ENCODE measurements at regions not wholly inside any gene's neighbourhood (a gene's known extent, or its start where the extent isn't known, plus 50 kb on each side); places are given as distances from the start of the nearest gene placed in this dataset.

- Mint-ChIP-seq H3K27ac (no peak overlapping the region), H3K27me3 (no peaks in the 10 kb centered on the region), H3K36me3 (no peaks in the 10 kb centered on the region), H3K9me3 (ENCODE audit: low read depth) (peaks cover 8% of the 10 kb centered on the region), H3K4me1 (no peaks in the 10 kb centered on the region), H3K4me3 (no peak overlapping the region)
- ATAC-seq (no peak), DNase-seq (no peak)
- CTCF ChIA-PET: no interaction called here
Observed at GRCh38 chr14:43249116-43249515, 1258.0 kb downstream of the FSCB start.

GRCh38 chr14:43247877-43248276, 1259.2 kb downstream of the FSCB start:
- Mint-ChIP-seq H3K4me3 (no peak overlapping the region), H3K27me3 (no peaks in the 10 kb centered on the region), H3K9me3 (ENCODE audit: low read depth) (peaks cover 10% of the 10 kb centered on the region), H3K4me1 (no peaks in the 10 kb centered on the region), H3K27ac (no peak overlapping the region), H3K36me3 (no peaks in the 10 kb centered on the region)
- DNase-seq (no peak), ATAC-seq (no peak)
- CTCF ChIA-PET: no interaction called here

- no peaks in the 10 kb centered on the region for H3K36me3 Mint-ChIP-seq
- no peaks in the 10 kb centered on the region for H3K27me3 Mint-ChIP-seq
- no peak overlapping the region for H3K27ac Mint-ChIP-seq
- CTCF ChIA-PET: no interaction called here
- ATAC-seq (no peak), DNase-seq (no peak)
- H3K4me3 Mint-ChIP-seq: no peak overlapping the region
- peaks cover 12% of the 10 kb centered on the region for H3K9me3 Mint-ChIP-seq (ENCODE audit: low read depth)
- no peaks in the 10 kb centered on the region for H3K4me1 Mint-ChIP-seq
Observed at GRCh38 chr14:43244142-43244625, 1262.9 kb downstream of the FSCB start.

GRCh38 chr14:43243168-43243567, 1263.9 kb downstream of the FSCB start:
- Mint-ChIP-seq H3K4me3 (no peak overlapping the region), H3K27ac (no peak overlapping the region), H3K4me1 (no peaks in the 10 kb centered on the region), H3K9me3 (ENCODE audit: low read depth) (peaks cover 12% of the 10 kb centered on the region), H3K36me3 (no peaks in the 10 kb centered on the region), H3K27me3 (no peaks in the 10 kb centered on the region)
- DNase-seq (no peak), ATAC-seq (no peak)
- CTCF ChIA-PET: no interaction called here

GRCh38 chr14:43232261-43232660, 1274.8 kb downstream of the FSCB start:
- Mint-ChIP-seq H3K27ac (no peak overlapping the region), H3K4me3 (no peak overlapping the region), H3K9me3 (ENCODE audit: low read depth) (peaks cover 10% of the 10 kb centered on the region), H3K27me3 (no peaks in the 10 kb centered on the region), H3K36me3 (no peaks in the 10 kb centered on the region), H3K4me1 (no peaks in the 10 kb centered on the region)
- CTCF ChIA-PET: no interaction called here
- ATAC-seq (no peak), DNase-seq (no peak)

GRCh38 chr14:43215524-43215923, 1291.6 kb downstream of the FSCB start:
- Mint-ChIP-seq H3K4me1 (no peaks in the 10 kb centered on the region), H3K4me3 (no peak overlapping the region), H3K27ac (no peak overlapping the region), H3K36me3 (no peaks in the 10 kb centered on the region), H3K9me3 (ENCODE audit: low read depth) (peaks cover 9% of the 10 kb centered on the region), H3K27me3 (no peaks in the 10 kb centered on the region)
- DNase-seq (no peak), ATAC-seq (no peak)
- CTCF ChIA-PET: no interaction called here

- no peak for ATAC-seq
Observed at GRCh38 chr14:43207189-43207588, 1299.9 kb downstream of the FSCB start.

GRCh38 chr14:43204816-43205215, 1302.3 kb downstream of the FSCB start:
- H3K4me3 Mint-ChIP-seq: no peak overlapping the region
- CTCF ChIA-PET: no interaction called here
- H3K9me3 Mint-ChIP-seq (ENCODE audit: low read depth): peaks cover 2% of the 10 kb centered on the region
- no peak overlapping the region for H3K27ac Mint-ChIP-seq
- no peaks in the 10 kb centered on the region for H3K4me1 Mint-ChIP-seq
- H3K27me3 Mint-ChIP-seq: no peaks in the 10 kb centered on the region
- no peak for DNase-seq
- ATAC-seq: no peak
- no peaks in the 10 kb centered on the region for H3K36me3 Mint-ChIP-seq

More at GRCh38 chr14:43207189-43207588, 1299.9 kb downstream of the FSCB start:
- CTCF ChIA-PET: no interaction called here
- no peaks in the 10 kb centered on the region for H3K36me3 Mint-ChIP-seq
- no peak overlapping the region for H3K4me3 Mint-ChIP-seq
- peaks cover 2% of the 10 kb centered on the region for H3K9me3 Mint-ChIP-seq (ENCODE audit: low read depth)
- DNase-seq: no peak
- no peak overlapping the region for H3K27ac Mint-ChIP-seq
- no peaks in the 10 kb centered on the region for H3K4me1 Mint-ChIP-seq
- H3K27me3 Mint-ChIP-seq: no peaks in the 10 kb centered on the region

GRCh38 chr14:43200519-43200918, 1306.6 kb downstream of the FSCB start:
- Mint-ChIP-seq H3K36me3 (no peaks in the 10 kb centered on the region), H3K27me3 (no peaks in the 10 kb centered on the region), H3K9me3 (ENCODE audit: low read depth) (peaks cover 2% of the 10 kb centered on the region), H3K4me3 (no peak overlapping the region), H3K4me1 (no peaks in the 10 kb centered on the region), H3K27ac (no peak overlapping the region)
- DNase-seq (no peak), ATAC-seq (no peak)
- CTCF ChIA-PET: no interaction called here

GRCh38 chr14:43198465-43198864, 1308.6 kb downstream of the FSCB start:
- DNase-seq (no peak), ATAC-seq (no peak)
- Mint-ChIP-seq H3K27me3 (no peaks in the 10 kb centered on the region), H3K4me1 (no peaks in the 10 kb centered on the region), H3K4me3 (no peak overlapping the region), H3K27ac (no peak overlapping the region), H3K9me3 (ENCODE audit: low read depth) (peaks cover 2% of the 10 kb centered on the region), H3K36me3 (no peaks in the 10 kb centered on the region)
- CTCF ChIA-PET: no interaction called here

- Mint-ChIP-seq H3K36me3 (no peaks in the 10 kb centered on the region), H3K4me3 (no peak overlapping the region), H3K27me3 (no peaks in the 10 kb centered on the region), H3K9me3 (ENCODE audit: low read depth) (peaks cover 8% of the 10 kb centered on the region), H3K4me1 (no peaks in the 10 kb centered on the region), H3K27ac (no peak overlapping the region)
- ATAC-seq (no peak), DNase-seq (no peak)
- CTCF ChIA-PET: no interaction called here
Observed at GRCh38 chr14:43184540-43184939, 1322.5 kb downstream of the FSCB start.

- no peak overlapping the region for H3K4me3 Mint-ChIP-seq
- DNase-seq (no peak), ATAC-seq (no peak)
- CTCF ChIA-PET: no interaction called here
- peaks cover 5% of the 10 kb centered on the region for H3K9me3 Mint-ChIP-seq (ENCODE audit: low read depth)
- no peaks in the 10 kb centered on the region for H3K27me3 Mint-ChIP-seq
- no peak overlapping the region for H3K27ac Mint-ChIP-seq
- H3K4me1 Mint-ChIP-seq: no peaks in the 10 kb centered on the region
- H3K36me3 Mint-ChIP-seq: no peaks in the 10 kb centered on the region
Observed at GRCh38 chr14:43183916-43184315, 1323.2 kb downstream of the FSCB start.

- CTCF ChIA-PET: no interaction called here
- no peak overlapping the region for H3K27ac Mint-ChIP-seq
- DNase-seq (no peak), ATAC-seq (no peak)
- H3K27me3 Mint-ChIP-seq: no peaks in the 10 kb centered on the region
- H3K9me3 Mint-ChIP-seq (ENCODE audit: low read depth): peaks cover 6% of the 10 kb centered on the region
- no peaks in the 10 kb centered on the region for H3K36me3 Mint-ChIP-seq
- H3K4me1 Mint-ChIP-seq: no peaks in the 10 kb centered on the region
- no peak overlapping the region for H3K4me3 Mint-ChIP-seq
Observed at GRCh38 chr14:43175896-43176295, 1331.2 kb downstream of the FSCB start.

- no peaks in the 10 kb centered on the region for H3K36me3 Mint-ChIP-seq
- CTCF ChIA-PET: no interaction called here
- ATAC-seq (no peak), DNase-seq (no peak)
- H3K27ac Mint-ChIP-seq: no peak overlapping the region
- no peaks in the 10 kb centered on the region for H3K27me3 Mint-ChIP-seq
- no peak overlapping the region for H3K4me3 Mint-ChIP-seq
- H3K9me3 Mint-ChIP-seq (ENCODE audit: low read depth): peaks cover 3% of the 10 kb centered on the region
- H3K4me1 Mint-ChIP-seq: no peaks in the 10 kb centered on the region
Observed at GRCh38 chr14:43172899-43173548, 1334.1 kb downstream of the FSCB start.

GRCh38 chr14:43169722-43170121, 1337.4 kb downstream of the FSCB start:
- Mint-ChIP-seq H3K36me3 (no peaks in the 10 kb centered on the region), H3K4me1 (no peaks in the 10 kb centered on the region), H3K27ac (no peak overlapping the region), H3K9me3 (ENCODE audit: low read depth) (peaks cover 3% of the 10 kb centered on the region), H3K27me3 (no peaks in the 10 kb centered on the region), H3K4me3 (no peak overlapping the region)
- DNase-seq (no peak), ATAC-seq (no peak)
- CTCF ChIA-PET: no interaction called here
